ENCODE measurements at regions not wholly inside any gene's neighbourhood (a gene's known extent, or its start where the extent isn't known, plus 50 kb on each side); places are given as distances from the start of the nearest gene placed in this dataset.
"Not testable (repeated sequence)": the region's sequence is repeated elsewhere in the genome, so short reads cannot be mapped to it uniquely, and the experiment has no call there.

- no peak for DNase-seq
- H3K9me3 Mint-ChIP-seq = no peaks in the 10 kb centered on the region
- CTCF ChIA-PET = no interaction called here
- H3K4me3 Mint-ChIP-seq = no peak overlapping the region
- intact Hi-C loops (cut with micrococcal nuclease) = no loop called here
- no peaks in the 10 kb centered on the region for H3K36me3 Mint-ChIP-seq
- peaks cover 4% of the 10 kb centered on the region for H3K27me3 Mint-ChIP-seq
- POLR2A ChIA-PET = no interaction called here
- H3K4me1 Mint-ChIP-seq (ENCODE audit: low read depth) = no peaks in the 10 kb centered on the region
- H3K27ac Mint-ChIP-seq = no peak overlapping the region
Observed at GRCh38 chr6:56793938-56794337, 151.2 kb upstream of the DST start.

GRCh38 chr6:56790414-56790813, 147.7 kb upstream of the DST start:
- POLR2A ChIA-PET = no interaction called here

DNA sequence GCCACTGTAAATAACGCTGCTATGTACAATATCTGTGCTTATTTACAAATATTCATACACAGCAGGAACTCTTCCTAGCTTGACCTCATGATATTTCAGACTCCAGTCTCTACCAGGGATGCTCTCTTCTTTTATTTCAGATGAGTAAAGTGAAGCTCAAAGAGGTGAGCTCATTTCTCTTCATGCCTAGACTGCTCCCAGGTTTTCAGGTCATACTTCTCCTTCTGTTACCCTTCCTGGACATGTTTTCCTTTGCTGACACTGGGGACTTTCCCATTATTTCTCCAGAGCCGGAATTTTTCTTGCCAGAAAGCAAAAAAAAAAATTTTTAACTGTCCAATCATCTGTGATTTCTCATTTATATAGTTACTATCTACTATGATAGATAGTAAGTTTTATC, 147.2 kb upstream of the DST start:
- Mint-ChIP-seq H3K9me3 (no peaks in the 10 kb centered on the region), H3K36me3 (no peaks in the 10 kb centered on the region), H3K27ac (no peak overlapping the region), H3K4me1 (ENCODE audit: low read depth) (no peaks in the 10 kb centered on the region), H3K4me3 (no peak overlapping the region), H3K27me3 (peaks cover 6% of the 10 kb centered on the region)
- ChIA-PET CTCF (no interaction called here), POLR2A (no interaction called here)
- no peak for DNase-seq
- intact Hi-C loops (cut with micrococcal nuclease) = no loop called here

More at GRCh38 chr6:56790414-56790813, 147.7 kb upstream of the DST start:
- H3K27ac Mint-ChIP-seq = no peak overlapping the region
- DNase-seq = no peak
- H3K4me1 Mint-ChIP-seq (ENCODE audit: low read depth) = no peaks in the 10 kb centered on the region
- H3K4me3 Mint-ChIP-seq = no peak overlapping the region
- no peaks in the 10 kb centered on the region for H3K9me3 Mint-ChIP-seq
- no peaks in the 10 kb centered on the region for H3K36me3 Mint-ChIP-seq
- H3K27me3 Mint-ChIP-seq = peaks cover 6% of the 10 kb centered on the region
- intact Hi-C loops (cut with micrococcal nuclease) = no loop called here
- CTCF ChIA-PET = no interaction called here

DNA sequence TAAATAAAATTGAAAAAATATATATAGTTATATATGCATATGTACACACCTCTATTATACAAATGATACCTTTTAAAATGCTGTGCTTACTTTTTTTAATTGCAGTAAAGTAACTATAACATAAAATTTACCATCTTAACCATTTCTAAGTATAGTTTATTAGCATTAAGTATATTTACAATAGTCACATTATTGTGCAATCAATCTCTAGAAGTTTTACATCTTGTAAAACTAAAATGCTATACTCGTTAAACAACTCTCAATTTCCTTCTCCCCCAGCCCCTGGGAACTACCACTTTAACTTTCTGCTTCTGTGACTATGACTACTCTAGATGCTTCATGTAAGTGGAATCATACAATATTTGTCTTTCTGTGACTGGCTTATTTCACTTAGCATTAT, 146.7 kb upstream of the DST start:
- CTCF ChIA-PET = no interaction called here

GRCh38 chr6:56787209-56787608, 144.5 kb upstream of the DST start:
- H3K9me3 Mint-ChIP-seq = peaks cover 2% of the 10 kb centered on the region
- POLR2A ChIA-PET = no interaction called here
- H3K36me3 Mint-ChIP-seq = no peaks in the 10 kb centered on the region
- CTCF ChIA-PET = no interaction called here
- intact Hi-C loops (cut with micrococcal nuclease) = no loop called here
- peaks cover 7% of the 10 kb centered on the region for H3K27me3 Mint-ChIP-seq
- no peak overlapping the region for H3K27ac Mint-ChIP-seq
- no peak overlapping the region for H3K4me3 Mint-ChIP-seq
- no peaks in the 10 kb centered on the region for H3K4me1 Mint-ChIP-seq (ENCODE audit: low read depth)
- no peak for DNase-seq

More for the DNA sequence above, 146.7 kb upstream of the DST start:
- no peak overlapping the region for H3K4me3 Mint-ChIP-seq
- POLR2A ChIA-PET = no interaction called here
- H3K4me1 Mint-ChIP-seq (ENCODE audit: low read depth) = no peaks in the 10 kb centered on the region
- intact Hi-C loops (cut with micrococcal nuclease) = no loop called here
- H3K27ac Mint-ChIP-seq = no peak overlapping the region
- H3K9me3 Mint-ChIP-seq = no peaks in the 10 kb centered on the region
- peaks cover 6% of the 10 kb centered on the region for H3K27me3 Mint-ChIP-seq
- DNase-seq = no peak
- H3K36me3 Mint-ChIP-seq = no peaks in the 10 kb centered on the region

GRCh38 chr6:56786256-56786655, 143.6 kb upstream of the DST start:
- H3K4me3 Mint-ChIP-seq = no peak overlapping the region
- H3K4me1 Mint-ChIP-seq (ENCODE audit: low read depth) = no peaks in the 10 kb centered on the region
- CTCF ChIA-PET = no interaction called here
- H3K36me3 Mint-ChIP-seq = no peaks in the 10 kb centered on the region
- peaks cover 7% of the 10 kb centered on the region for H3K27me3 Mint-ChIP-seq
- POLR2A ChIA-PET = no interaction called here
- no peak for DNase-seq
- H3K9me3 Mint-ChIP-seq = peaks cover 2% of the 10 kb centered on the region
- no peak overlapping the region for H3K27ac Mint-ChIP-seq
- intact Hi-C loops (cut with micrococcal nuclease) = no loop called here

DNA sequence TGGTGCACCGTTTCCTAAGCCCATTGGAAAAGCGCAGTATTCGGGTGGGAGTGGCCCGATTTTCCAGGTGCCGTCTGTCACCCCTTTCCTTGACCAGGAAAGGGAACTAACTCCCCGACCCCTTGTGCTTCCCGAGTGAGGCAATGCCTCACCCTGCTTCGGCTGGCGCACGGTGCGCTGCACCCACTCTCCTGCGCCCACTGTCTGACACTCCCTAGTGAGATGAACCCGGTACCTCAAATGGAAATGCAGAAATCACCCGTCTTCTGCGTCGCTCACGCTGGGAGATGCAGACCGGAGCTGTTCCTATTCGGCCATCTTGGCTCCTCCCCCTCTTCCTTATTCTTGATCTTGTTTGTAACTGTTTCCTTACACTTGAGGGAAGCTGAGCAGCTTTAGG, 142.8 kb upstream of the DST start:
- H3K36me3 Mint-ChIP-seq; H3K4me1 Mint-ChIP-seq (ENCODE audit: low read depth); H3K9me3 Mint-ChIP-seq; intact Hi-C loops (cut with micrococcal nuclease); H3K27me3 Mint-ChIP-seq; CTCF ChIA-PET; H3K27ac Mint-ChIP-seq; POLR2A ChIA-PET; DNase-seq; H3K4me3 Mint-ChIP-seq: not testable (repeated sequence)

GRCh38 chr6:56780109-56780508, 137.4 kb upstream of the DST start:
- H3K36me3 Mint-ChIP-seq; H3K4me3 Mint-ChIP-seq; POLR2A ChIA-PET; CTCF ChIA-PET; H3K27me3 Mint-ChIP-seq; DNase-seq; intact Hi-C loops (cut with micrococcal nuclease); H3K27ac Mint-ChIP-seq; H3K9me3 Mint-ChIP-seq; H3K4me1 Mint-ChIP-seq (ENCODE audit: low read depth): not testable (repeated sequence)

- intact Hi-C loops (cut with micrococcal nuclease); H3K9me3 Mint-ChIP-seq: not testable (repeated sequence)
Observed at GRCh38 chr6:56778503-56778902, 135.8 kb upstream of the DST start.

GRCh38 chr6:56775498-56776166, 132.9 kb upstream of the DST start:
- no peaks in the 10 kb centered on the region for H3K36me3 Mint-ChIP-seq

More at GRCh38 chr6:56778503-56778902, 135.8 kb upstream of the DST start:
- H3K4me3 Mint-ChIP-seq; H3K36me3 Mint-ChIP-seq; DNase-seq; POLR2A ChIA-PET; CTCF ChIA-PET; H3K27me3 Mint-ChIP-seq; H3K27ac Mint-ChIP-seq; H3K4me1 Mint-ChIP-seq (ENCODE audit: low read depth): not testable (repeated sequence)

GRCh38 chr6:56772737-56773184, 130.1 kb upstream of the DST start:
- intact Hi-C loops (cut with micrococcal nuclease) = no loop called here
- POLR2A ChIA-PET = no interaction called here
- no peak overlapping the region for H3K4me3 Mint-ChIP-seq
- H3K9me3 Mint-ChIP-seq = no peaks in the 10 kb centered on the region
- CTCF ChIA-PET = no interaction called here
- H3K36me3 Mint-ChIP-seq = no peaks in the 10 kb centered on the region
- no peaks in the 10 kb centered on the region for H3K27me3 Mint-ChIP-seq
- no peak for DNase-seq
- H3K27ac Mint-ChIP-seq = no peak overlapping the region
- no peaks in the 10 kb centered on the region for H3K4me1 Mint-ChIP-seq (ENCODE audit: low read depth)

More at GRCh38 chr6:56775498-56776166, 132.9 kb upstream of the DST start:
- peaks cover 3% of the 10 kb centered on the region for H3K9me3 Mint-ChIP-seq
- ChIA-PET CTCF (no interaction called here), POLR2A (no interaction called here)
- intact Hi-C loops (cut with micrococcal nuclease) = no loop called here
- no peak for DNase-seq
- H3K4me1 Mint-ChIP-seq (ENCODE audit: low read depth) = no peaks in the 10 kb centered on the region
- H3K27me3 Mint-ChIP-seq = no peaks in the 10 kb centered on the region
- H3K4me3 Mint-ChIP-seq = no peak overlapping the region
- no peak overlapping the region for H3K27ac Mint-ChIP-seq

- intact Hi-C loops (cut with micrococcal nuclease) = no loop called here
- POLR2A ChIA-PET = no interaction called here
- CTCF ChIA-PET = interaction anchor here (0.6 kb wide), 1 partner anchor 921 kb away, joined by 4 read pairs; no protein-coding TSS in a partner anchor
- H3K4me3 Mint-ChIP-seq = no peak overlapping the region
- no peak for DNase-seq
- no peaks in the 10 kb centered on the region for H3K36me3 Mint-ChIP-seq
- H3K4me1 Mint-ChIP-seq (ENCODE audit: low read depth) = no peaks in the 10 kb centered on the region
- H3K27ac Mint-ChIP-seq = no peak overlapping the region
- no peaks in the 10 kb centered on the region for H3K9me3 Mint-ChIP-seq
- no peaks in the 10 kb centered on the region for H3K27me3 Mint-ChIP-seq
Observed at GRCh38 chr6:56771929-56772607, 129.4 kb upstream of the DST start.

GRCh38 chr6:56771189-56771588, 128.5 kb upstream of the DST start:
- H3K4me1 Mint-ChIP-seq (ENCODE audit: low read depth) = no peaks in the 10 kb centered on the region
- no peaks in the 10 kb centered on the region for H3K36me3 Mint-ChIP-seq
- intact Hi-C loops (cut with micrococcal nuclease) = no loop called here
- ChIA-PET POLR2A (no interaction called here), CTCF (no interaction called here)
- no peak overlapping the region for H3K4me3 Mint-ChIP-seq
- no peak for DNase-seq
- no peaks in the 10 kb centered on the region for H3K27me3 Mint-ChIP-seq
- H3K27ac Mint-ChIP-seq = no peak overlapping the region
- H3K9me3 Mint-ChIP-seq = no peaks in the 10 kb centered on the region
